T-helper 1 cell (primary cell): ENCODE measurements at regions not wholly inside any gene's neighbourhood (a gene's known extent, or its start where the extent isn't known, plus 50 kb on each side); places are given as distances from the start of the nearest gene placed in this dataset.

Experiments
- DNase-seq, 5 donors: peaks; one replicate each; pipeline ENCODE4 v3.0.0-alpha.2; 2012 to 2020

- no peak for DNase-seq
These were observed 185.8 kb upstream of the BCL6 start for GRCh38 chr3:187931101-187931500.

GRCh38 chr3:187931770-187932278 is 186.6 kb upstream of the BCL6 start:
- DNase-seq = no peak

- no peak for DNase-seq
These were observed 187.3 kb upstream of the BCL6 start for GRCh38 chr3:187932530-187932929.

- peak in 1 of 5 donors; percentile 61 for DNase-seq
These were observed 190.4 kb upstream of the BCL6 start for GRCh38 chr3:187935623-187936156.

- DNase-seq = no peak
These were observed 191.4 kb upstream of the BCL6 start for GRCh38 chr3:187936676-187937075.

GRCh38 chr3:187939891-187940290 is 194.6 kb upstream of the BCL6 start:
- DNase-seq = no peak

GRCh38 chr3:187941135-187941847 is 196.0 kb upstream of the BCL6 start:
- DNase-seq = no peak

- DNase-seq = no peak
These were observed 196.6 kb upstream of the BCL6 start for GRCh38 chr3:187941848-187942194.

GRCh38 chr3:187942658-187943241 is 197.5 kb upstream of the BCL6 start:
- no peak for DNase-seq

- DNase-seq = no peak
These were observed 198.6 kb upstream of the BCL6 start for GRCh38 chr3:187943677-187944389.

- DNase-seq = peak in 1 of 5 donors; percentile 20
These were observed 199.3 kb upstream of the BCL6 start for GRCh38 chr3:187944390-187945179.

- DNase-seq = no peak
These were observed 200.1 kb upstream of the BCL6 start for GRCh38 chr3:187945374-187945773.

- DNase-seq = no peak
These were observed 201.0 kb upstream of the BCL6 start for GRCh38 chr3:187946163-187946691.

- no peak for DNase-seq
These were observed 201.7 kb upstream of the BCL6 start for GRCh38 chr3:187946981-187947380.

- DNase-seq = no peak
These were observed 202.8 kb upstream of the BCL6 start for GRCh38 chr3:187947927-187948682.

- DNase-seq = no peak
These were observed 204.0 kb upstream of the BCL6 start for GRCh38 chr3:187949093-187949820.

GRCh38 chr3:187950671-187951070 is 203.3 kb upstream of the LPP start:
- no peak for DNase-seq

GRCh38 chr3:187951452-187952190 is 202.3 kb upstream of the LPP start:
- no peak for DNase-seq

- DNase-seq = no peak
These were observed 201.1 kb upstream of the LPP start for GRCh38 chr3:187952849-187953248.

- DNase-seq = no peak
These were observed 199.5 kb upstream of the LPP start for GRCh38 chr3:187954516-187954872.
